Epithelial cell of prostate (primary cell): ENCODE measurements at regions not wholly inside any gene's neighbourhood (a gene's known extent, or its start where the extent isn't known, plus 50 kb on each side); places are given as distances from the start of the nearest gene placed in this dataset.
"Not testable (repeated sequence)": the region's sequence is repeated elsewhere in the genome, so short reads cannot be mapped to it uniquely, and the experiment has no call there.

Experiments used
- DNase-seq: peaks from one replicate; pipeline ENCODE4 v3.0.0-alpha.2; 2011; ENCODE audit warnings: low read depth, low spot score
- H3K27ac ChIP-seq: fragments of 450-650 bp; 2 replicates; pipeline ENCODE4 v1.5.1; 2017; ENCODE audit warnings: mild to moderate bottlenecking

DNA sequence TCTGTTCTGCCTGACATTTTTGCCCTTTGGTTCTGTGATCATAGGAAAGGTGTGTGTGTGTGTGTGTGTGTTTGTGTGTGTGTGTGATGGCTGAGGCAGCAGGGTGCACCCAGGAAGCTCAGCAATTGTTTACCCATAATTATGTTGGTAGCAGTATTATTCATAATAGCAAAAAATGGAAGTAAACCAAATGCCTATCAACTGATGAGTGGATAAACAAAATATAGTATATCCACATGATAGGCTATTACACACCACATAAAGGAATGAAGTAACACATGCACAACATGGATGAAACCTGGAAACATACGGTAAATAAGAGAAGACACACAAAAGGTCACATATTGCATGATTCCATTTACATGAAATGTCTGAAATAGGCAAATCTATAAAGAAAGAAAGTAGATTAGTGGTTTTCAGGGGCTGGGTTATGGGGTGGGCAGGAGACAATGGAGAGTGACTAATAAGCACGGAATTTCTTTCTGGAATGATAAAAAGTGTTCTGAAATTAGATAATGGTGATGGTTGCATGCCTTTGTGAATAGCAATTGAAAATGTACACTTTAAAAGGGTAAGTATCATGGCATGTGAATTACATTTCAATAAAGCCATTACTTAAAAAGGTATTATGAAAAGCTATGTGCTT lies 167.2 kb downstream of the POLR2M start:
- H3K27ac ChIP-seq, result no peak overlapping the region
- DNase-seq, result no peak

GRCh38 chr15:57875347-57875746 lies 168.8 kb downstream of the POLR2M start:
- DNase-seq, result no peak
- H3K27ac ChIP-seq, result no peak overlapping the region

DNA sequence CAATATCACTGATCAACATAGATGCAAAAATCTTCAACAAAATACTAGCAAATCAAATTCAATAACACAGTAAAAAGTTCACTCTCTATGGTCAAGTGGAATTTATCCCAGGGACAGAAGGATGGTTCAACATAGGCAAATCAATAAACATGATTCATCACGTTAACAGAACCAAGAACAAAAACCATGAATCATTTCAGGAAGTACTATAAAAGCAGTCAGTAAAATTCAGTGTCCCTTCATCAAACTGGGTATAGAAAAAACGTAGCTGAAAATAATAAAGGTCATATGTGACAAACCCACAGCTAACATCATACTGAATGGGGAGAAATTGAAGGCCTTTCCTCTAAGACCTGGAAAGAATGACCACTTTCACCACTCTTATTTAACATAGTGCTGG lies 172.1 kb downstream of the POLR2M start:
- H3K27ac ChIP-seq, result no peak overlapping the region
- DNase-seq, result no peak

DNA sequence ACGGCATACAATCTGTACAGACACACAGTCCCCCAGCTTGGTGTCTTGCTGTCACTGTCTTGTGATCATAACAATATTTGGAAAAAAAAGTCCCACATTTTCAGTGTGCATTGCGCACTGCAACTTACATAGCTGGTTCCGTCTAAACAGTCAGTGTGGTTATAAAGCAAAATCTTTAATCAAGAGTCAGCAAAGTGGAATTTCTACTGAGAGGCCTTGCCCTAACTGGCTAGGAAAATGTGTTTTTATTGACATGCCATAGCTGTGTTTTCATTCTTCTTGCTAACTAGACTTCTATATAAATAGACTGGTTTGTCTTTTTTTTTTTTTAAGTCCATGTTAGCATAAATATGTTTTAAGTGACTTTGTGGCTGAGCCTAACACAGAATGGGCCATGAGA lies 174.8 kb downstream of the POLR2M start:
- H3K27ac ChIP-seq, result no peak overlapping the region
- DNase-seq, result no peak

DNA sequence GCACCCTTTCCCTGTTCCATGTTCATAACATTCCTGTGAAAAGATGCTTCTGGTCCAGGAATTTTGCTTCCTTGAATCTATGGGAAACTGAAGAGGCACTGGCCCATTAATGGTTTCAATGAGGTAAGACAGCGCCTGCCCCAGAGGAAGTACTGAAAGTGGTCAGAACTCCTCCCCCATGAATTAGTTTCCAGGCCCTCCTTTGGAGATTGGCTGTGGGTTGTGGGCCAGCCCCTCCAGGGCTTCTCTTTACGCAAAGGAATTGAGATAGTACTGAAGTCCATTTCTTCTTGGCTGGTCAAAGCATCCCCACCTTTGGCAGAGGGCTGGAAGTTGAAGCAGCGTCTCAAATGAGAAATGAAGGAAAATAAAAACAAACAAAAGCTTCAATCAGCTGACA lies 175.5 kb downstream of the POLR2M start:
- no peak for DNase-seq
- no peak overlapping the region for H3K27ac ChIP-seq

DNA sequence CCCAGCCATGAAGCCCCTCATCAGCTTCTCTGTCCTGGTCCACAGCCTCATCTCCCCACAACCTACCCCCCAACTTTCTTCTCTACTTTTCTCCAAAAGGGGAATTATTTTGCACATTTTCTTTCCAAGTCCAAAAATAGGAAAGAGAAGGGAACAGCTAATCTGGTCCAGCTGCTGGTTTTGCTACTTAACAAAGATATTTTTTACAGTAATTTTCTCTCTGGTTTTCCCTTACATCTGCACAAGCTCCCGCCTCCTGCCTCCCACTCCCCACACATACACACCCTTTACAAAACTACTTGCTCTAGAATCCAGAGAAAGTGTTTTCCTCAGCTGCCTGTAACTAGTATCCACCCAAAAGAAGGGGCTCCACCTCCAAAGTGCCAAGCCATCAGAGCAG lies 177.2 kb downstream of the POLR2M start:
- no peak for DNase-seq
- H3K27ac ChIP-seq, result no peak overlapping the region

GRCh38 chr15:57884936-57885335 lies 178.4 kb downstream of the POLR2M start:
- DNase-seq, result no peak
- no peak overlapping the region for H3K27ac ChIP-seq

- no peak for DNase-seq
- H3K27ac ChIP-seq, result no peak overlapping the region
Observed at GRCh38 chr15:57885435-57885834, 178.9 kb downstream of the POLR2M start.

DNA sequence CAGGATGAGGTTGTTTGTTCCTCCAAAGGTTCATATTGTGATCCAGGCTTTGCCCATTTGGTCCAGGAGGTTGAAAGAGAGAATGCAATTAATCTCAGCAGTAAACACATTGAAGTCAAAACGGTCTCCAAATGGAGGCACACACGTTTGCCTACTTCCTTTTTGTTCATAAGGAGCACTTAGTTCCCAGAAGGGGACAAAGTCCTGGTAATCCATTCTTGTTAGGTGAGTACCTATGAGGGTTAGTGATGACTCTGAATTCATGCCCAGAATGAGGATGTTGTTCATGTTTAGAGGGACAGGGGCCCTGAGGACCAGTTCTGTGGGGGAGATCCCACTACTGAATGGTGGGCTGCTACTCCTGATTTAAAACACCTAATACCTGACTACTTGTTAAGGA lies 177.7 kb downstream of the ALDH1A2 start:
- DNase-seq, result no peak
- no peak overlapping the region for H3K27ac ChIP-seq

GRCh38 chr15:57890351-57890750 lies 175.2 kb downstream of the ALDH1A2 start:
- no peak overlapping the region for H3K27ac ChIP-seq
- DNase-seq, result no peak

DNA sequence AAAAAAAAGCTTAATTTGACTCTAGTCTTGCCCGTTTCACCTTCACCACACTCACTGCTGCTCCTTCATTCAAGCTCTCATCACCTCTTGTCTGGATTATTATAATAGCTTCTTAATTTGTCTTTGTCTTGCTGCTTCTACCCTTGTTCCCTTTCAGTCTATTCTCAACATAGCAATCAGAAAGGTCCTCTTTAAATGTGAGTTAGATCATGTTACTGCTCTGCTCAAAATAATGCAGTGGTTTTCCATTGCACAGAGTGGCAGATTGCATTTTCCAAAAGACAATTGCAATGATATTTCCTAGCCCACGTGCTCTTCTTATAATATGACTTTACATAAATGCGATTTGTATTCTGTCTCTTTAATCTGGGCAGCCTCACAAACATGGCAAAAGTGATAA lies 174.6 kb downstream of the ALDH1A2 start:
- H3K27ac ChIP-seq, result no peak overlapping the region
- no peak for DNase-seq

DNA sequence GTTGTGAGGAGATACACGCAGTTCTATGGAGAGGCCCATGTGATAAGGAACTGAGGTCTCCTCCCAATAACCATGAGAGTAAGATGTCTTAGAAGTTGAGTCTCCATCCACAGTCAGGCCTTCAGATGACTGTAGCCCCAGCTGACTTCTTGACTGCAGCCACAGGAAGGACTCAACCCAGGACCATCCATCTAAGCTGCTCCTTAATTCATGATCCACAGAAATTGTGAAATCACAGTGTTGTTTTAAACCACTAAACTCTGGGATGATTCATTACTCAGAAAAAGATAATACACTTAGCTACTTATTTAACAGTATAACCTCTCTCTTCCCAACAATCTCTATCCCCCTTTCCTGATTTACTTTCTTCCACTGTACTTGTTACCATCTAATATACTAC lies 173.3 kb downstream of the ALDH1A2 start:
- no peak overlapping the region for H3K27ac ChIP-seq
- no peak for DNase-seq

DNA sequence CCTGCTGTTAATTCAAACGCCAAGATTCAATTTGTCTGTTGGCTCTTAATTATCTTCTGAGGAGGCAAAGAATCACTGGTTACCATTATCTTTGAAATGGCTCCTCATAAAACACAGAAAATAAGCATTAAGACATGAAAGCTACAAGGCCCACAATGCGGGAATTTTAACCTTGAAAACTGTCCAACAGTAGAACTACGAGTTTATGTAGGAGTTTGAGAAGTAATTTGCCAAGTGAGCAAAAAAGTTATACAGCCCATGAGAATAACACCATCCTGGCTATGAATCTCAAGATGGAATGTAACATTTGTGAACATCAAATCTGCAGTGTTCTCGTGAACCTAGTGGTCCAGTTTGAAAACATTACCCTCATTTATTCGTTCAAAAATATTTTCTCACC lies 172.5 kb downstream of the ALDH1A2 start:
- no peak overlapping the region for H3K27ac ChIP-seq
- DNase-seq, result no peak

- no peak for DNase-seq
- H3K27ac ChIP-seq, result no peak overlapping the region
Observed at GRCh38 chr15:57895291-57895690, 170.2 kb downstream of the ALDH1A2 start.

GRCh38 chr15:57896114-57896513 lies 169.4 kb downstream of the ALDH1A2 start:
- no peak overlapping the region for H3K27ac ChIP-seq
- no peak for DNase-seq

DNA sequence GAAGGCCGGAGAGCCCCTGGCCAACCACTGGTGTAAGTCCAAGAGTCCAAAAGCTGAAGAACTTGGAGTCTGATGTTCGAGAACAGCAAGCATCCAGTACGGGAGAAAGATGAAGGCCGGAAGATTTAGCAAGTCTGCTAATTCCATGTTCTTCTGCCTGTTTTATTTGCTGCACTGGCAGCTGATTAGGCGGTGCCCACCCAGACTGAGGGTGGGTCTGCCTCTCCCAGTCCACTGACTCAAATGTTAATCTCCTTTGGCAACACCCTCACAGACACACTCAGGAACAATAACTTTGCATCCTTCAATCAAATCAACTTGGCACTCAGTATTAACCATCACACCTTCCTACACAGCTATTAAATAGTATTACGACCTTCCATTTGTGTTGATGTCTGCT lies 168.6 kb downstream of the ALDH1A2 start:
- not testable (repeated sequence) for DNase-seq

DNA sequence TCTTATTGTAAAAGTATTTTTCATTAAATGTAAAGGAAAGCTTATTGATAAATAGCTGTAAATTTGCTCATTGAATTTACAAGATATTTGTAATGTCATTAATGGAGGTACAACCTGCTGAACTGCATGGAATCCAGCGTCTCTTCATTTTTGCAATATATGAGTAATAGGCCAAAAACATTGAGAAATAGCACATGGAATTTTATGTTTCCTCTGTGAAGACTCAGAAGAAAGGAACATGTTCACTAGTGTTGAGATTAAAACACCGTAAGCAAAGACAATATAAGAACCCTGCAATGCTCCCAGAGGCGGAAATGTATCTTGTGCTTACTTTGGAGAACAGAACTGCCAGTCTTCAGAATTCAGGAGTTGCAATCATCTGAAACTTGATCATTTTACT lies 167.6 kb downstream of the ALDH1A2 start:
- H3K27ac ChIP-seq, result no peak overlapping the region
- DNase-seq, result no peak

More for the DNA sequence above, 168.6 kb downstream of the ALDH1A2 start:
- not testable (repeated sequence) for H3K27ac ChIP-seq

DNA sequence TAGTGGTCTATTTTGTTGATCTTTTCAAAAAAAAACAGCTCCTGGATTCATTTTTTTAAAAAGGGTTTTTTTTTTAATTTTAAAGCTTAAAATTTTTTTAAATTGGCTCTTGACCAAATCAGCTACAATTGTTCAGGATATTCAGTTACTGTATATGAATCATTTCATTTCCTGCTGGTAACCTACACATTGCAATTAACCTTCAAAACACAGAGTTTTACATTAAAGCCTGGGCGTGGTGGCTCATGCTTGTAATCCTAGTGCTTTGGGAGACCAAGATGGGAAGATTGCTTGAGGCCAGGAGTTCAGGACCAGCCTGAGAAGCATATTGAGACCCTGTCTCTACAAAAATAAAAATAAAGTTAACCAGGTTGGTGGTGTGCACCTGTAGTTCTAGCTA lies 163.4 kb downstream of the ALDH1A2 start:
- H3K27ac ChIP-seq, result no peak overlapping the region
- DNase-seq, result no peak
